HUES48 (cell line): ENCODE measurements at regions not wholly inside any gene's neighbourhood (a gene's known extent, or its start where the extent isn't known, plus 50 kb on each side); places are given as distances from the start of the nearest gene placed in this dataset.
"Not testable (repeated sequence)": the region's sequence is repeated elsewhere in the genome, so short reads cannot be mapped to it uniquely, and the experiment has no call there.

Source experiments
- H3K27ac ChIP-seq: one replicate; pipeline ENCODE4 v1.7.0; 2013; ENCODE audit warnings: low read depth, low read length, inconsistent platforms
- H3K27me3 ChIP-seq: 2 replicates; pipeline ENCODE4 v1.6.1; 2013; ENCODE audit warnings: mild to moderate bottlenecking, low read length; ENCODE audit not compliant: control insufficient read depth, insufficient read depth
- H3K36me3 ChIP-seq: 2 replicates; pipeline ENCODE4 v1.6.1; 2013; ENCODE audit warnings: low read length; ENCODE audit not compliant: control insufficient read depth, insufficient read depth
- H3K4me1 ChIP-seq: 2 replicates; pipeline ENCODE4 v1.6.1; 2013; ENCODE audit warnings: mild to moderate bottlenecking, low read length; ENCODE audit not compliant: control insufficient read depth, insufficient read depth
- H3K4me3 ChIP-seq: 2 replicates; pipeline ENCODE4 v1.5.1; 2013; ENCODE audit warnings: mild to moderate bottlenecking, low read depth, low read length
- H3K9ac ChIP-seq: 2 replicates; pipeline ENCODE4 v1.6.1; 2013; ENCODE audit warnings: mild to moderate bottlenecking, low read depth, low read length, moderate library complexity
- H3K9me3 ChIP-seq: 2 replicates; pipeline ENCODE4 v1.6.1; 2013; ENCODE audit warnings: low read length; ENCODE audit not compliant: control insufficient read depth, insufficient read depth

GRCh38 chr12:107853479-107853878, 79.0 kb downstream of the ASCL4 start:
- H3K9ac ChIP-seq = no peak overlapping the region

GRCh38 chr12:107855471-107855870, 81.0 kb downstream of the ASCL4 start:
- Histone ChIP-seq H3K9ac (no peak overlapping the region), H3K4me3 (no peak overlapping the region), H3K36me3 (no peaks in the 10 kb centered on the region), H3K4me1 (no peaks in the 10 kb centered on the region), H3K27ac (no peak overlapping the region), H3K9me3 (no peaks in the 10 kb centered on the region), H3K27me3 (no peaks in the 10 kb centered on the region; the same call in none of the 2 replicates)

More at GRCh38 chr12:107853479-107853878, 79.0 kb downstream of the ASCL4 start:
- H3K9me3 ChIP-seq = no peaks in the 10 kb centered on the region
- H3K4me1 ChIP-seq = no peaks in the 10 kb centered on the region
- H3K4me3 ChIP-seq = no peak overlapping the region
- H3K36me3 ChIP-seq = no peaks in the 10 kb centered on the region
- H3K27me3 ChIP-seq = peaks cover 3% of the 10 kb centered on the region; the same call in 1 of the 2 replicates
- no peak overlapping the region for H3K27ac ChIP-seq

DNA sequence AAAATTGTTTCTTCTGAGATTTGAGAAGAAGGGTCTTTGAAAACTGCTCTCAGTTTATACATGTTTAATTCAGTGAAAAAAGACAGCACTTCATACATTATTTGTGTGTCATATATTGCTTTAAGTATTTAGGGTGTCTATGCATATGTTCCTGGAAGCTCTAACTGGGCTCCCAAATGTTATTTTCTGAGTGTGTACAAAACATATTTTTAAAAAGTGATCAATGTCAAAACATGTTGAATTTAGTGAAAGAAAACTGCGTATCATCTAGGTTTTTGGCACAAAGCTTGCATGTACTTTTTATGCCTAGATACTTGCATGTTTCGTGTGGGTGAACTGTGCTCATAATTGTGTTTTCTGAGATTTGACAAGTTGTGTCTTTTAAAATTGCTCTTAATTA, 81.6 kb downstream of the ASCL4 start:
- H3K27me3 ChIP-seq = no peaks in the 10 kb centered on the region; the same call in none of the 2 replicates
- no peak overlapping the region for H3K27ac ChIP-seq
- no peaks in the 10 kb centered on the region for H3K9me3 ChIP-seq
- no peaks in the 10 kb centered on the region for H3K4me1 ChIP-seq
- no peak overlapping the region for H3K4me3 ChIP-seq
- no peak overlapping the region for H3K9ac ChIP-seq
- H3K36me3 ChIP-seq = no peaks in the 10 kb centered on the region

DNA sequence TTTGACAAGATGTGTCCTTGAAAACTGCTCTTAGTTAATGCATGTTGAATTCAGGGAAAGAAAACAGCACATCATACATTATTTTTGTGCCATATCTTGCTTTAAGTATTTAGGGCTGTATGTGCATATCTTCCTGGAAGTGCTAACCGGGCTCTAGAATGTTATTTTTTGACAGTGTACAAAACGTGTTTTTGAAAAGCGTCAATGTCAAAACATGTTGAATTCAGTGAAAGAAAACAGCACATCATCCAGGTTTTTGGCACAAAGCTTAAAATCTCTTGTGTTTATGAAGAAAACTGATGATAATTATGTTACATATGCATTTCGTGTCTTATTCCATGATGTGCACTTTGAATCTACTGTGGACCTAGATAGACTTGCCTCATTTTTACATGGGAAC, 82.7 kb downstream of the ASCL4 start:
- Histone ChIP-seq H3K27me3 (peaks cover 3% of the 10 kb centered on the region), H3K36me3 (no peaks in the 10 kb centered on the region), H3K27ac (no peak overlapping the region), H3K9me3 (no peaks in the 10 kb centered on the region), H3K4me1 (no peaks in the 10 kb centered on the region), H3K4me3 (no peak overlapping the region), H3K9ac (no peak overlapping the region)

- no peaks in the 10 kb centered on the region for H3K4me1 ChIP-seq
- no peaks in the 10 kb centered on the region for H3K36me3 ChIP-seq
- H3K27ac ChIP-seq = no peak overlapping the region
- H3K9me3 ChIP-seq = no peaks in the 10 kb centered on the region
- H3K27me3 ChIP-seq = peaks cover 24% of the 10 kb centered on the region
- no peak overlapping the region for H3K9ac ChIP-seq
- H3K4me3 ChIP-seq = no peak overlapping the region
Observed at GRCh38 chr12:107859367-107859766, 84.9 kb downstream of the ASCL4 start.

DNA sequence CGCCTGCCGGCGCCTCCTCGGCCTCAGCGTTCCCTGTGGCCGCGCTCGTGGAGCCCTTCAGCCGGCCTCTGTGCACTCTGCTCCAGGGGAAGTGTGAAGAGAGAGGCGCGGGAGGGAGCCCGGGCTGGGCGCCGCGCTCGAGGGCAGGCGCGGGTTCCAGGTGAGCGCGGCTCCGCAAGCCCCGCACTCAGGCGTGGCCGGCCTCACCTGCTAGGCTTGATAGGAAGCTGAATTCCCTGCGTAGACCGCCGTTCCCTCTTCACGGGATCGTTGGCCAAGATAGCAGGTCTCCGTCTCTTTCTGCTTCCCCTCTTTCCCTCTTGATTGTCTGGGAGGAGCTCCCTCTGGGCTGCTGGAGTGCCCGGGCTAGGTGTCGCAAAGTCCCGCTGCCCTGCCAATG, 89.7 kb downstream of the ASCL4 start:
- peak overlapping the region; percentile 66 for H3K4me3 ChIP-seq
- H3K27me3 ChIP-seq = peaks cover 37% of the 10 kb centered on the region
- no peak overlapping the region for H3K9ac ChIP-seq
- H3K27ac ChIP-seq = no peak overlapping the region
- H3K4me1 ChIP-seq = no peaks in the 10 kb centered on the region
- no peaks in the 10 kb centered on the region for H3K36me3 ChIP-seq
- H3K9me3 ChIP-seq = no peaks in the 10 kb centered on the region

DNA sequence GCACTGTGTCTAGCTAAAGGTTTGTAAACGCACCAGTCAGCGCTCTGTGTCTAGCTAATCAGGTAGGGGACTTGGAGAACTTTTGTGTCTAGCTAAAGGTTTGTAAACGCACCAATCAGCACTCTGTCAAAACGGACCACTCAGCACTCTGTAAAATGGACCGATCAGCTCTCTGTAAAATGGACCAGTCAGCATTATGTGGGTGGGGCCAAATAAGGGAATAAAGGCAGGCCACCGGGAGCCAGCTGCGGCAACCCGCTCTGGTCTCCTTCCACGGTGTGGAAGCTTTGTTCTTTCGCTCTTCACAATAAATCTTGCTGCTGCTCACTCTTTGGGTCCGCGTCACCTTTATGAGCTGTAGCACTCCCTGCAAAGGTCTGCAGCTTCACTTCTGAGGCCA, 90.2 kb downstream of the ASCL4 start:
- H3K36me3 ChIP-seq, H3K9me3 ChIP-seq, H3K27ac ChIP-seq, H3K9ac ChIP-seq, H3K4me1 ChIP-seq: not testable (repeated sequence)
- Histone ChIP-seq H3K4me3 (peak overlapping the region; percentile 66), H3K27me3 (peaks cover 37% of the 10 kb centered on the region)

DNA sequence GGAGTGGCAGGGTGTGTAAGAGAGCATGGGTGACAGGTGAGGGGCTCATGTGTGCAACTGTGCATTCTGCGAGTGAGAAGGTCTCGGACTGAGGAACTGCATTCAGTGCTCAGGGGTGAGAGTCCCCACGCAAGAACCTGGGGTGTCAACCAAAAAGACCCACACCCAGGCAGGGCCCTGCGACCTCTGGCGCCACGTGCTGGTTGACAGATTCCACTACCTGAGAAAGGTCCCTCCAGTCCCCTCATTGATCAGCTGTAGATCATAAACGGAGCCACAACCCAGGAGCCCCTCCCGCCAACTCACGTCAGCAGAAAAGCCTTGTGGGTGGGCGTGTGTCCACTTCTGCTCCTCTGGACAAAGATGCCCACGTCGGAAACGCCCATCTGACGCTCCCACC, 98.7 kb downstream of the ASCL4 start:
- H3K9ac ChIP-seq = no peak overlapping the region
- H3K9me3 ChIP-seq = no peaks in the 10 kb centered on the region
- H3K36me3 ChIP-seq = no peaks in the 10 kb centered on the region
- H3K27me3 ChIP-seq = peaks cover 13% of the 10 kb centered on the region
- no peak overlapping the region for H3K4me3 ChIP-seq
- H3K27ac ChIP-seq = no peak overlapping the region
- no peaks in the 10 kb centered on the region for H3K4me1 ChIP-seq

GRCh38 chr12:107875786-107876185, 101.3 kb downstream of the ASCL4 start:
- H3K27me3 ChIP-seq = peaks cover 10% of the 10 kb centered on the region; the same call in 1 of the 2 replicates
- no peaks in the 10 kb centered on the region for H3K9me3 ChIP-seq
- no peaks in the 10 kb centered on the region for H3K36me3 ChIP-seq
- H3K4me3 ChIP-seq = no peak overlapping the region
- no peak overlapping the region for H3K9ac ChIP-seq
- H3K27ac ChIP-seq = no peak overlapping the region
- H3K4me1 ChIP-seq = no peaks in the 10 kb centered on the region

DNA sequence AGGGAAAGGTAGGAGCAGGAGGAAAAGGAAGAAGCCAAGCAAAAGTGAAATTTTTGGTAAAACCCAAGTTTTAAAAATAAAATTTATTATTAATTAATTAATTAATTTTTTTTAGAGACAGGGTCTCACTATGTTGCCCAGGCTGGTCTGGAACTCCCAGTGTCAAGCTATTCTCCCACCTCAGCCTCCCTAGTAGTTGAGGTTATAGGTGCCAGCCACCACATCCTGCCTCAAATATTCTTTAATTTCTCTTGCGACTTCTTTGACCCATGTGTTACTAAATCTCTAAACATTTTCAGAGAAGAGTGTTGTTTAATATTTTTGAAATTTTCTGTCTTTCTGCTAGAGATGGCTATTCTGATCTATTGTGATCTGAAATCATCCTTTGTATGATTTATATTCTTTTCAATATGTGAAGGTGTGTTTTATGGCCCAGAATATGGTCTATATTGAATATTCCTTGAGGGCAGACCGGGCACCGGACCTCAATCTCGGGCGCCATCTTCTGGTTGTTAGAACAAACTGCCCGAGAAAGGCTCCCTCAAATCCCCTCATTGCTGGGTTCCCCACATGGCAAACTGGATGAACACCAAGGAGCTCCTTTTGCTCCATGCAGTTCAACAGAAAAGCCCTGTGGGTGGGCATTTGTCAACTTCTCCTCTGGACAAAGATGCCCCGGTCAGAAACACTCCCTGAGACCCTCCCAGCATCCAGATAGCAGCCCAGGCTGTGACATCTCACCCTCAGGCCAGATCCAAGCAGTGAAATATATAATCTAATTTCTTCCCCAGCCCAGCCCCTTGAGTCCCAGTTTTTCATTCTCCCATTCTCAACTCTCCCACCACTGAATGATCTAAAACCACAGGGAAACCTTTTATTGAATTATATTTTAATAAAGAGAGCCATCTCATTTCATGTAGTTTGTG, 110.5 kb downstream of the ASCL4 start:
- Histone ChIP-seq H3K27me3 (no peaks in the 10 kb centered on the region), H3K36me3 (no peaks in the 10 kb centered on the region), H3K4me1 (no peaks in the 10 kb centered on the region), H3K9me3 (no peaks in the 10 kb centered on the region), H3K9ac (no peak overlapping the region), H3K27ac (no peak overlapping the region), H3K4me3 (no peak overlapping the region)

DNA sequence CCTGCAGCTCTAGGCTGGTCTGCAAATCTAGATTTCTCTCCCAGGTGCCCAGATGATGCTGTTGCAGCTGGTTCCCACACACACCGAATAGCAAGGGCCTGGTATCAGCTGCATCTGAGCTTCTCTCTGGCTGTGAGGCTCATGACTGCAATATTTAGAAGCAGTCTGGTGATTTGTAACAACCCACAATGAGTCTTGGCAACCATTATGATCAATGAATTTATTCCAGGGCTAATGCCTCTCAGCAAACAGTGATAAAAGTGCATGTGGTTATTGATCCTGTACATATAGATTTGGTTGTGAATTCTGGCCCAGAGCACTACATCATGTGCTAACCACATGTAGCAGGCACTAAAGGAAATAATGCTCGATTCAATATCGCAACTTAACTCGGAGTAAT, 114.3 kb downstream of the ASCL4 start:
- Histone ChIP-seq H3K36me3 (no peaks in the 10 kb centered on the region), H3K27ac (no peak overlapping the region), H3K4me3 (no peak overlapping the region), H3K4me1 (no peaks in the 10 kb centered on the region), H3K9ac (no peak overlapping the region), H3K27me3 (no peaks in the 10 kb centered on the region), H3K9me3 (no peaks in the 10 kb centered on the region)
